ENCODE measurements at regions not wholly inside any gene's neighbourhood (a gene's known extent, or its start where the extent isn't known, plus 50 kb on each side); places are given as distances from the start of the nearest gene placed in this dataset.

- Mint-ChIP-seq H3K4me1 (ENCODE audit: low read depth, unreplicated experiment) (peaks cover 8% of the 10 kb centered on the region), H3K4me3 (ENCODE audit: low read depth, unreplicated experiment) (no peak overlapping the region), H3K27ac (ENCODE audit: unreplicated experiment) (no peak overlapping the region), H3K27me3 (ENCODE audit: unreplicated experiment) (no peaks in the 10 kb centered on the region), H3K9me3 (ENCODE audit: low read depth, unreplicated experiment) (peaks cover 7% of the 10 kb centered on the region), H3K36me3 (ENCODE audit: insufficient read depth, unreplicated experiment) (no peaks in the 10 kb centered on the region)
- TF ChIP-seq CTCF (IDR thresholded peaks at IDR 0.05; ENCODE audit: unreplicated experiment) = no peak
- intact Hi-C loops (cut with micrococcal nuclease; ENCODE audit: unreplicated experiment) = no loop called here
- BruUV-seq (replicated peaks) = no TSS peak
- CTCF ChIA-PET = no interaction called here
- DNase-seq = no peak
Observed at GRCh38 chr17:63289931-63290330, 156.2 kb downstream of the CYB561 start.

GRCh38 chr17:63290351-63290750 is 155.8 kb downstream of the CYB561 start:
- H3K4me1 Mint-ChIP-seq (ENCODE audit: low read depth, unreplicated experiment) = peaks cover 8% of the 10 kb centered on the region
- DNase-seq = no peak
- no TSS peak for BruUV-seq (replicated peaks)
- H3K9me3 Mint-ChIP-seq (ENCODE audit: low read depth, unreplicated experiment) = peaks cover 7% of the 10 kb centered on the region
- TF ChIP-seq CTCF (IDR thresholded peaks at IDR 0.05; ENCODE audit: unreplicated experiment) = no peak
- no peak overlapping the region for H3K4me3 Mint-ChIP-seq (ENCODE audit: low read depth, unreplicated experiment)
- no peaks in the 10 kb centered on the region for H3K36me3 Mint-ChIP-seq (ENCODE audit: insufficient read depth, unreplicated experiment)
- no peak overlapping the region for H3K27ac Mint-ChIP-seq (ENCODE audit: unreplicated experiment)
- no peaks in the 10 kb centered on the region for H3K27me3 Mint-ChIP-seq (ENCODE audit: unreplicated experiment)
- CTCF ChIA-PET = no interaction called here
- intact Hi-C loops (cut with micrococcal nuclease; ENCODE audit: unreplicated experiment) = no loop called here

DNA sequence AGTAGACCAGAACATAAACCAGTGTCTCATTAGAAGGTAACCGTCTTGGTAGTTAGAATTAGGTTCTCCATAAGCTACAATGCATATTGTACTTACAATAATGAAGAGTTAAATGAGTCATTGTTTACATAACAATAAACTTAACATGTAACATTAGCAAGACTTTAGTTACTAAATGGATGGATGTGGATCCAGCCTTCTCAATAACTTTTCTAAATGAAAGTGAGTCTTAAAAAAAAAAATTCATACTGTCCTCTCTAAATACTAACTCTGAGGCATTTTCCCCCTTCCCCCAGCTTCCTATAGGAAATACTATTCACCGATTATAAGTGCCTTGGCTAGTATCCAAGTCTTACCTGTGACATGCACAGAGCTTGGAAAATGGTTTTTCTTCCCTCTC is 155.3 kb downstream of the CYB561 start:
- peaks cover 8% of the 10 kb centered on the region for H3K4me1 Mint-ChIP-seq (ENCODE audit: low read depth, unreplicated experiment)
- no peak for DNase-seq
- CTCF ChIA-PET = no interaction called here
- intact Hi-C loops (cut with micrococcal nuclease; ENCODE audit: unreplicated experiment) = no loop called here
- H3K27ac Mint-ChIP-seq (ENCODE audit: unreplicated experiment) = no peak overlapping the region
- H3K27me3 Mint-ChIP-seq (ENCODE audit: unreplicated experiment) = no peaks in the 10 kb centered on the region
- no peak overlapping the region for H3K4me3 Mint-ChIP-seq (ENCODE audit: low read depth, unreplicated experiment)
- no peak for TF ChIP-seq CTCF (IDR thresholded peaks at IDR 0.05; ENCODE audit: unreplicated experiment)
- BruUV-seq (replicated peaks) = no TSS peak
- H3K36me3 Mint-ChIP-seq (ENCODE audit: insufficient read depth, unreplicated experiment) = no peaks in the 10 kb centered on the region
- H3K9me3 Mint-ChIP-seq (ENCODE audit: low read depth, unreplicated experiment) = peaks cover 7% of the 10 kb centered on the region

DNA sequence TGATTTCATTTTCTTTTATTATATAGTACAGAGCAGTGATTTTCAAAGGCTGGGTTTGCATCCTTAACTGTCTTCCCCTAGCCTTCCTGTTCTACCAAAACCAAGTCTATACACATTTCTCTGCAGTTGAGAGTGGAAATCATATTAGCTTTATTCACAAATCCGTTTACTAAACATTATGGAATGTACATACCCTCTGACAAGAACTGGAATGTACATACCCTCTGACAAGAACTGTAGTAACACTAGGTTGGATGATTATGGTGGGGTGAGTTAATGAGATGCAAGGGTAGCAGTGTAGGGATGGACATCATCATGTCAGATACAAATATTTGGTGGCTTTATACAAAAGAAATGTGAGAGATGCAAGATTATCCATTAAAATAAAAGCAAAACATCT is 154.8 kb downstream of the CYB561 start:
- intact Hi-C loops (cut with micrococcal nuclease; ENCODE audit: unreplicated experiment) = no loop called here
- Mint-ChIP-seq H3K27ac (ENCODE audit: unreplicated experiment) (no peak overlapping the region), H3K4me3 (ENCODE audit: low read depth, unreplicated experiment) (no peak overlapping the region), H3K9me3 (ENCODE audit: low read depth, unreplicated experiment) (peaks cover 7% of the 10 kb centered on the region), H3K36me3 (ENCODE audit: insufficient read depth, unreplicated experiment) (no peaks in the 10 kb centered on the region), H3K27me3 (ENCODE audit: unreplicated experiment) (no peaks in the 10 kb centered on the region), H3K4me1 (ENCODE audit: low read depth, unreplicated experiment) (peaks cover 8% of the 10 kb centered on the region)
- no TSS peak for BruUV-seq (replicated peaks)
- no peak for DNase-seq
- TF ChIP-seq CTCF (IDR thresholded peaks at IDR 0.05; ENCODE audit: unreplicated experiment) = no peak
- CTCF ChIA-PET = no interaction called here

DNA sequence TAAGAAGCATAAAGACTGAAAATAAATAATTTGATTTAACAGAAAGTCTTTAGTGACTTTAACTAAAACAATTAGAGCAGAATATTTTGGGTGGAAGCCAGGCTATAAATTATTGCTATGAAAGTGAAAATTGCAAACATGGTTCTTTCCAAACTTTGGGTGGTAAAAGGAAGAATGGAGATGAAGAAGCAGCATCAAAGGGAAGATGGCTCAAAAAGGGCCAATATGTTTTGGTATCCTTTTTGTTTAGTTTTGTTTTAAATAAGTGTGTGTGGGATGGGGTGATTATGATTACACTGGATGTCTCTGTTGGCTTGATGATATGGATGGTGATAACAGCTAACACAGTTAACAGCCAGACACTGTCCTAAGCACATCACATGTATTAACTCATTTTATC is 153.7 kb downstream of the CYB561 start:
- intact Hi-C loops (cut with micrococcal nuclease; ENCODE audit: unreplicated experiment) = no loop called here
- no peak for DNase-seq
- H3K27ac Mint-ChIP-seq (ENCODE audit: unreplicated experiment) = no peak overlapping the region
- no peaks in the 10 kb centered on the region for H3K36me3 Mint-ChIP-seq (ENCODE audit: insufficient read depth, unreplicated experiment)
- no peaks in the 10 kb centered on the region for H3K27me3 Mint-ChIP-seq (ENCODE audit: unreplicated experiment)
- no peak for TF ChIP-seq CTCF (IDR thresholded peaks at IDR 0.05; ENCODE audit: unreplicated experiment)
- BruUV-seq (replicated peaks) = no TSS peak
- H3K4me3 Mint-ChIP-seq (ENCODE audit: low read depth, unreplicated experiment) = no peak overlapping the region
- peaks cover 9% of the 10 kb centered on the region for H3K9me3 Mint-ChIP-seq (ENCODE audit: low read depth, unreplicated experiment)
- H3K4me1 Mint-ChIP-seq (ENCODE audit: low read depth, unreplicated experiment) = peaks cover 8% of the 10 kb centered on the region
- CTCF ChIA-PET = no interaction called here
